NCI-H2107 treated with DMSO at 0.1 percent for 48 hours (cell line): ENCODE measurements at regions not wholly inside any gene's neighbourhood (a gene's known extent, or its start where the extent isn't known, plus 50 kb on each side); places are given as distances from the start of the nearest gene placed in this dataset.

Experiments
- DNase-seq: peaks from one replicate; lab custom pipeline; 2025; ENCODE audit not compliant: unreplicated experiment; lab: John Stamatoyannopoulos, UW

DNA sequence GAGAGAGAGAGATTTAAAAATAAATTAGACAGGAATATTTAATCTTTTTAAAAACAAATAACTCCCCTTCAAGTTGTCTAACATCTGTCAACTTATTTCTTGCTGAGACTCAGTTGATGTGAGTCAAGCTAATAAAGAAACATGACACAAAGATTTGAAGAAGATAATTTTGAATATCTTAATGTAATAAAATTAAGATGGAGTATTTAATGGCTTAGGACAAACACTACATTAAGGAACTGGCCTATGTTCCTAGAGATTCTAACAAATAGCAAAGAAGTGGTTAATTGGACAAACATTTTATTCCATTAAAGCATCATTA is 134.0 kb downstream of the INSIG2 start:
- DNase-seq, result no peak

DNA sequence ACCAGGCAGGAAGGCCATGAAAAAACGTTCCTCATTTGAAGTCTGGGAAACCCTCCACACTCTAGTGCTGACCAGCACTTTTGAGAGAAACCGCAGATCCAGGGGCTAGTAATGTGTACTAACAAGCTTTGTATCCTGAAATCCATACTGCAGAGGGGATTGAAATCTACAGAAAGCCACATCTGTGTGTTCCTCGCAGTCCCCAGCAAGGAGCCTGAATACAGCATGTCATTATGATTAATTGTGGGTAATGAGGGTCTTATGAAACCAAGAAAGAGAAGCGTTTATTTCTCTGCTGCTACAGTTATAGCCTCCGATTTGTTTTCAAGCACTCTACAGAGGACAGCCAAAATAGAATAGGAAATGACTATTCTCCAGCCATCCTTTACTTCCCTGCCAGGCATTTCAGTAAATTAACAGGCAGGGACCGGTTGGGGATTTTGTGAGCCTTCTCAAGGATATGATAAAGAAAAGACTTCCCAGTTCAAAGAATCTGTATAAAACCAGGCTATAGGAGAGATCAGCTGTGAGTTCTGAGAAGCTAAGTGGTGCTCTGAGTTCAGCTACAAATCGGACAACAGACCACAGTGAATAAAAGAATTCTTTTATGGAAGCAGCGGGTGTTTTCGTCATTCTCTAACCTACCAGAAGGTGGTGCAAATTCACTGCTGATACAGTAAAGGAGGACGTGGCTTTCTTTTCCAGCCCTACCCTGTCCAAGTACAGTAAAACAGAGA is 133.4 kb downstream of the INSIG2 start:
- DNase-seq, result peak; percentile 39

DNA sequence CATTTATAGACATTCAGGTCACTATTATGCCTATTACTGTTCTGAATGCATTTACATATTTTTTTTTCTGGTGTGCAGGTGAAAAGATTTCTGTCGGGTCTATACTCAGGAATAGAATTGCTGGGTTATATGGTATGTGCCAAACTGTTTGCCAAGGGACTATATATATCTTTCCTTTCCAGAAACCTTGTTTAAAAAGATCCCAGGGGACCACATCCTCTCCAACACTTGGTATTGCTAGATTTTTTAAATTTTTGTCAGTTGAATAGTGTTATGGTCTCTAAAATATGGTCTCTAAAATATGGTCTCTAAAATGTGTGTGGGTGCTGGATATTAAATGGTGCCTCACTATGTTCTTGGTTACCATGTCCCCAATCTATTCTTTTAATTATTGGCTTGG is 131.3 kb downstream of the INSIG2 start:
- DNase-seq, result no peak

GRCh38 chr2:118216224-118216623 is 128.0 kb downstream of the INSIG2 start:
- no peak for DNase-seq

DNA sequence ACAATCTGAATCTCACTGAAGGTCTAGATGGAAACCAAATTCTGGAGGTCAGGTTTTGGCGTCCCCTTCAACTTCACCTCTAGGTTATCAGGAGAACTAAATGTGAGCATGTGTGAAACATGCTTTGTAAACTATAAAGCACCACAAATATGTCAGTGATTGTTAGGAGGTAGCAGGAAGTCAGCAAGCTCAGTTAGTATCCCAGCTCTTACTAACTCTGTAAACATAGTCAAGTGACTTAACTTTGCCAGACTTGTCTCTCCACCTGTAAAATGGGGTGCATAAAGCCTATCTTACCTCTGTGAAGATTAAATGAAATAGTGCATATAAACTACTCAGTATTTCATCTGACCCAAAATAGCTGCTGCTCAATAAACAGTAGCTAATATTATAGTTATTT is 121.5 kb downstream of the INSIG2 start:
- DNase-seq, result no peak

DNA sequence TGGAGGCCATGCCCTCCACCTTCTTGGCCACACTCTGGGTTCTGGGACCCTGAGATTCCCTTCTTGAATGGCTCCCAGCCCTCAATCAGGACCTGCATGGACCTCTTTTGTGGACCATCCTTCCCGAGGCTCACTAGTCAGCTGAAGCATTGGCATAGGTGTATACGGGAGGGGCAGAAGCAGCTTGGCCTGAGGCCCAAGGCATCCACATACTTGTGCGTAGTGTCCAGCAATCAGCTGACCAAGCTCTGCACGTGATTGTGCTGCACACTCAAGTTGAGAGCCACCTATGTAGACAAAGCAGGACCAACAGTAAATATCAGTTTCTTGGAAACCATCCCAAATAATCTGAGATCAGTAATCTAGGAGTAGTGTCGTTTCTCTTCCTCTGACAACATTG is 119.6 kb downstream of the INSIG2 start:
- no peak for DNase-seq

GRCh38 chr2:118202707-118203303 is 114.5 kb downstream of the INSIG2 start:
- DNase-seq, result no peak

GRCh38 chr2:118198268-118198667 is 110.0 kb downstream of the INSIG2 start:
- no peak for DNase-seq

DNA sequence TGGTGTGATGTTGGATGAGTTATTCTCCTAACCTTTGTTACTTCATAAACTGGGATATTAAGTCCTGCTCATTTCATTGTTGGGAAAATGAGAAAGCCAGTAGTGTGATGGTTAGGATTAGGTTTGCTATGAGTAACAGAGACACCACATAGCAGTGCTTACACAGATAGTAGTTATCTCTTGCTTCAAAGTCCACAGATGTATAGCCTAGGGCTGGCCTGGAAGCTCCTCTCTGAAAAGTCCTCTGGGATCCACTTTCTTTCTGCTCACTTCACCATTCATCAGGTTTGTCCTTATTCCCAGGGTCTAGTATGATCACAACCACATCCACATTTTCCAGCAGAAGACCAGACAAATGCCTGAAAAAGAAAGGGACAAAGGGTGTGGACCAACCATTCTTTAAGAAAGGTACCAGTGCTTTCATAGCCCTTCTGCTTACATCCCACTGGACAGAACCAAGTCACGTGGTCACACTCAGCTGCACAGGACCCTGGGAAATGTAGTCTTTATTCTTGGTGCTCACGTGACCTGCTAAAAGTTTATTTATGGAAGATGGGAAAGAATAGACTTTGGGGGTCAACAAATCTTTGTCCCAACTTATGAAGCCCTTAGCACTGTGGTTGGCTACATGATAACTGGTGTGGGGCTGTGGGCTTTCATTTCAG is 108.9 kb downstream of the INSIG2 start:
- no peak for DNase-seq

DNA sequence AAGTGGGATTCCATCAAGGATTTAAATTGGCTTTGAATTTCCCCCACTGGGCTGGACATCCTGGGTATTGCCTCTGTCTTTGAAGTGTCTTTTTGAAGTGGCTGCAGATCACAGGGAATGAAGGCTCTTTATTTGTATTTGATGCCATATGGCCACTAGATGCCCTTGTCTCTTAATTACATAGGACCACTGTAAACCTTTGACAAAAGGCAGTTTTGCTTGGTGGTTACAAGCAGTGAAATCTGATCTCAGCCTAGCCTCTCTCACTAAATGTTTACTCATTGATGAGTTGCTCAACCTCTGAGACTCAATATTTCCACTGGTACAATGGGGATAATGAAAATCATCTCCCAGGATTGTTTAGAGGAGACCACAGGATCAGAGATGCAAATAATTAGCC is 102.2 kb downstream of the INSIG2 start:
- DNase-seq, result peak; percentile 59

GRCh38 chr2:118186858-118187254 is 98.6 kb downstream of the INSIG2 start:
- DNase-seq, result no peak

- peak; percentile 44 for DNase-seq
These were observed 98.0 kb downstream of the INSIG2 start for GRCh38 chr2:118186110-118186857.

DNA sequence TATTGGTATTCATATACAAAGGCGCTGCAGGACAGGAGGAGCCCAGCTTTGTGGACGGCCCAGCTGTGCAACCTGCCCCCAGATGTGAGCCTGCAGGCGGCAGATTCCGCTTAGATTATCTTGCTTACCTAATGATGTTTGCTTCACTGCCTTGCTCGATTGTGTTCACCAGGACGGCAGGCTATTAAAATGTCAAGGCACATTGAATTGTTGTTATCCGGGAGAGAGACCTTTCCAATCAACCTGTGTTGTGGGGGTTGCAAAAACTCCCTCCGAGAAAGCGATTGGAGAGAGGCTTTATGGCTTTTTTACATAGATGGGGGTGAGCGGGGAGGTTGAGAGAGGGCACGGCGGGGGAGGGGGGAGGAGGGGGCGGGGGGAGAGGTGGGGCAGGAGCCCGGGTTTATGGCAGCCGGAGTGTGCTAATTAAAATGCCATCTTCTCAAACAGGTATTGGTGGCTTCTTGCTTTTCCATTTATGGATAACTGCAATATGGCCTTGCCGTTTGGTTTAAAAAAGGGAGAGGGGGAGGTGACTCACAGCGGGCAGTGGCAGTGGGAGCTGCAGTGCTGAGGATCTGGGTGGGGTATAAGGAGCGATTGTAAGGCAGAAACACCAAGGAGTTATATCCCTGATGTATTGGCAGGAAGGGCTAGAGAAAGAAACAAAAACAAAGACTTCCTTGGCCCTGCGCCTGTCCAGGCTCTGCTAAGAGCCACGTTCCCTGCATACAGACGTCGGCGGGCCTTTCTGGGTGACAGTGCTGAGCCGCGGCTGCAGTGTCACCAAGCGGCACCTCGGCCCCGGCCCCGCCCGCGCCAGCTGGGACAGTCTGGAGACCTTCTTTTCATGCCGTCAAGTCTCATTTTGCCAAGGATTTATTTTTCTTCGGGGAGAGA is 97.2 kb downstream of the INSIG2 start:
- DNase-seq, result peak; percentile 27

GRCh38 chr2:118183381-118183780 is 95.1 kb downstream of the INSIG2 start:
- DNase-seq, result no peak

GRCh38 chr2:118179445-118179844 is 91.2 kb downstream of the INSIG2 start:
- DNase-seq, result no peak

GRCh38 chr2:118177884-118178283 is 89.6 kb downstream of the INSIG2 start:
- DNase-seq, result no peak

GRCh38 chr2:118177318-118177717 is 89.0 kb downstream of the INSIG2 start:
- no peak for DNase-seq

DNA sequence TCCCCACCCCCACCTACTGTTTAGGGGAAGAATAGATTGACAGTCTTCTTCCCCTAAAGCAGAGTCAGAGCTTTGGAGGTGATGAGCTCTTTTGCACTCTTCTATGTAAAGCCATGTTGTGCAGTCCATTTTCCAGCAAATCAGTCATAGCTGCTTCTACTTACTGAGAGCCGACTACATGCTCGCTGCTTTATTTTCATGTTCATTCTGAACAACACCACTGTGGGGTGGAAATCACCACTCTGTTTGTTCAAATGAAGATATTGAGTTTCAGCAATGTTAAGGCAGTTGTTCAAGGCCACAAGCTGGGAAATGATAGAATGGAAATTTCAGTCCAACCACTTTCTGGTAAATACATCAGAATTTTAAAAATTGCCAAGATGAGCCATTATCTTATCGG is 88.3 kb downstream of the INSIG2 start:
- no peak for DNase-seq

GRCh38 chr2:118171546-118171945 is 83.3 kb downstream of the INSIG2 start:
- no peak for DNase-seq

- DNase-seq, result no peak
These were observed 81.2 kb downstream of the INSIG2 start for GRCh38 chr2:118169359-118170005.
